ENCODE measurements at regions not wholly inside any gene's neighbourhood (a gene's known extent, or its start where the extent isn't known, plus 50 kb on each side); places are given as distances from the start of the nearest gene placed in this dataset.

DNA sequence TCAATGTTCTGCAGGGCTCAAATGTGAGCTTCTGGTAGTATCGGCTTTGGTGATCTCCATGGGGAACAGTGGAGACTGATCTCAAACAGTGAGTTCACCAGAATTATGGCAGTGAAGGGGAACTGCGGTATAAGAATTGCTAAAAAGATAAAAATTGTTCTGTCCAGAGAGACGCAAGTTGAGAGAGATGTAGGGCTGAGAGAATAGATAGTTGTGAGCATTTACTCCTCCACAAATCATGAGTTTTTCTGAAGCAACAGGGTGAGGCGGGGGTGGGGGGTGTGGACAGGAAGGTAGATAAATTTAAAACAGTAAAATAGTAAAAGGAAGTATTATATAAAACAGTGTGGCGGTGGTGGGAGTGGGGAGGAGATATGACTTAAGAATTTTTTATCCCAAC, 98.6 kb upstream of the NEDD9 start:
- TF ChIP-seq POLR2A (IDR thresholded peaks at IDR 0.05) = no peak
- TF ChIP-seq, protein P1, sequence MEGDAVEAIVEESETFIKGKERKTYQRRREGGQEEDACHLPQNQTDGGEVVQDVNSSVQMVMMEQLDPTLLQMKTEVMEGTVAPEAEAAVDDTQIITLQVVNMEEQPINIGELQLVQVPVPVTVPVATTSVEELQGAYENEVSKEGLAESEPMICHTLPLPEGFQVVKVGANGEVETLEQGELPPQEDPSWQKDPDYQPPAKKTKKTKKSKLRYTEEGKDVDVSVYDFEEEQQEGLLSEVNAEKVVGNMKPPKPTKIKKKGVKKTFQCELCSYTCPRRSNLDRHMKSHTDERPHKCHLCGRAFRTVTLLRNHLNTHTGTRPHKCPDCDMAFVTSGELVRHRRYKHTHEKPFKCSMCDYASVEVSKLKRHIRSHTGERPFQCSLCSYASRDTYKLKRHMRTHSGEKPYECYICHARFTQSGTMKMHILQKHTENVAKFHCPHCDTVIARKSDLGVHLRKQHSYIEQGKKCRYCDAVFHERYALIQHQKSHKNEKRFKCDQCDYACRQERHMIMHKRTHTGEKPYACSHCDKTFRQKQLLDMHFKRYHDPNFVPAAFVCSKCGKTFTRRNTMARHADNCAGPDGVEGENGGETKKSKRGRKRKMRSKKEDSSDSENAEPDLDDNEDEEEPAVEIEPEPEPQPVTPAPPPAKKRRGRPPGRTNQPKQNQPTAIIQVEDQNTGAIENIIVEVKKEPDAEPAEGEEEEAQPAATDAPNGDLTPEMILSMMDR (IDR thresholded peaks at IDR 0.05) = no peak

Data from lower leg skin (tissue), 3 donors.